ENCODE measurements at regions not wholly inside any gene's neighbourhood (a gene's known extent, or its start where the extent isn't known, plus 50 kb on each side); places are given as distances from the start of the nearest gene placed in this dataset.

DNA sequence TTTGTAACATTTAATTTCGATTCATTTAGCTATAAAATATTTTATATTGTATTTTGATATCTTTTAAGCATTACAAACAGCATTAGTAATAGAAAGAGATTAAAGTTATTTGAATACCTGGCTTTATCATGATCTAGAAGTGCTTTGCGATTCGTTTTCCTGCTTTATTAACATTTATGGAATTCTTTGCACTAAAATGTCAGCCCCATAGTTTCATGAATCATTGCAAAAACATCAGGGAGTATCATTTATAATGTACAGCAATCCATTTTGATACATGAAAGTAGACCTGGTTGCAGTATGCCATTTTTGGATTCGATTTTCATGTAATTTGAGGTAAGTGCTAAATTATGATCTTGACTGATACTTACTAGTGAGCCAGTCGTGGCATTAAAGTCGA is 108.0 kb upstream of the DPYD start:
- peaks cover 7% of the 10 kb centered on the region for H3K4me1 Mint-ChIP-seq (ENCODE audit: low read depth)
- CTCF ChIA-PET, result no interaction called here
- peaks cover 6% of the 10 kb centered on the region for H3K27me3 Mint-ChIP-seq

DNA sequence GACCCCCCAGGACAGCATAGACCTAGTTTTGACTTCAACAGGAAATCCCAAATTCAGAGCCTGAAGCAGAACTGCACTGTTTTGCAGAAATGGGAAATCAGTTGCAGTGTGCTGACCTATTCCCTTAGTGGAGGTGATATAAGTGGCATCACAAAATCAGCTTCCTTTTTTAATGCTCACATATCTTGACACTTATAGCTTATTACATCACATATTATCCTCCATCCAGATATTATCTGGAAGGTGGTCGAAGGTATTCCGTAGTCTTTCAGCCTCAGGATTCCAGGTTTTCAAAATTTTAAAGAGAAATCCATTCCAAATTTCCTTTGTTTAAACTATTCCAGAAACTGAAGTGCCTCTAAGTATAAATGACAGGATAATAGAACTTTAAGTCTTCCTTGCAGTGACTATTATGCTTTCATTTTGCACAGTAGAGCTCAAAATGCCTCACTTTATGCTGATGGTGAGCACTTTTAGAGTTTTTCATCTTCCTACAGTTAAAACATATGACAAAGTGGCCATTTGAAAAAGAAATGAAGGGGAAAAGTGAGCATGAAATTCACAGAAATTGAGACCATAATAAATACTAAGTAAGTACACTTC is 106.4 kb upstream of the DPYD start:
- POLR2A ChIA-PET, result interaction anchor here (0.6 kb wide), 1 partner anchor 21 kb away, joined by 3 read pairs; no protein-coding TSS in a partner anchor
- Mint-ChIP-seq H3K27me3 (peaks cover 6% of the 10 kb centered on the region), H3K36me3 (ENCODE audit: low read depth) (no peaks in the 10 kb centered on the region), H3K9me3 (no peaks in the 10 kb centered on the region), H3K27ac (no peak overlapping the region), H3K4me3 (no peak overlapping the region), H3K4me1 (ENCODE audit: low read depth) (peaks cover 7% of the 10 kb centered on the region)
- intact Hi-C loops (cut with micrococcal nuclease), result no loop called here
- ATAC-seq (no peak), DNase-seq (no peak)
- TF ChIP-seq, protein P1, sequence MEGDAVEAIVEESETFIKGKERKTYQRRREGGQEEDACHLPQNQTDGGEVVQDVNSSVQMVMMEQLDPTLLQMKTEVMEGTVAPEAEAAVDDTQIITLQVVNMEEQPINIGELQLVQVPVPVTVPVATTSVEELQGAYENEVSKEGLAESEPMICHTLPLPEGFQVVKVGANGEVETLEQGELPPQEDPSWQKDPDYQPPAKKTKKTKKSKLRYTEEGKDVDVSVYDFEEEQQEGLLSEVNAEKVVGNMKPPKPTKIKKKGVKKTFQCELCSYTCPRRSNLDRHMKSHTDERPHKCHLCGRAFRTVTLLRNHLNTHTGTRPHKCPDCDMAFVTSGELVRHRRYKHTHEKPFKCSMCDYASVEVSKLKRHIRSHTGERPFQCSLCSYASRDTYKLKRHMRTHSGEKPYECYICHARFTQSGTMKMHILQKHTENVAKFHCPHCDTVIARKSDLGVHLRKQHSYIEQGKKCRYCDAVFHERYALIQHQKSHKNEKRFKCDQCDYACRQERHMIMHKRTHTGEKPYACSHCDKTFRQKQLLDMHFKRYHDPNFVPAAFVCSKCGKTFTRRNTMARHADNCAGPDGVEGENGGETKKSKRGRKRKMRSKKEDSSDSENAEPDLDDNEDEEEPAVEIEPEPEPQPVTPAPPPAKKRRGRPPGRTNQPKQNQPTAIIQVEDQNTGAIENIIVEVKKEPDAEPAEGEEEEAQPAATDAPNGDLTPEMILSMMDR (IDR thresholded peaks at IDR 0.05), result no peak
- CTCF ChIA-PET, result no interaction called here

More for the DNA sequence above, 108.0 kb upstream of the DPYD start:
- DNase-seq, result no peak
- ATAC-seq, result no peak
- TF ChIP-seq, protein P1 (IDR thresholded peaks at IDR 0.05), result no peak
- POLR2A ChIA-PET, result no interaction called here
- Mint-ChIP-seq H3K4me3 (no peak overlapping the region), H3K36me3 (ENCODE audit: low read depth) (no peaks in the 10 kb centered on the region), H3K9me3 (no peaks in the 10 kb centered on the region), H3K27ac (no peak overlapping the region)
- intact Hi-C loops (cut with micrococcal nuclease), result no loop called here

DNA sequence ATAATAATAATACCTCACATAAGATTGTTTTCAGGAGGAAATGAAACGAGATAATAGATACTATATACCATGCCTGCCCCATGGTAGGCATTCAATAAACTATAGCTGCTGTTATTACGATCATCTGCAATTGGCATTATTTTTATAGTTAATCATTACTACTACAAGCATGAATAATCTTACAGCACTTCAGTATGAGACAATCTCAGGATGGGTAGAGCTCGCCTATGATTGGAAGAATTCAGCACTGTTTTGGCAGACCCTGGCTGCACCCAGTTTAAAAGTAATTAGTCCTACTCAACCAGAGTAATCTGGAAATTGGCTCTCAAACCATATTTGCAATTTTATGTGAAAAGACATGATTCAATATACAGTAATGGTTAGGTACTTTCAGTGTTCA is 105.0 kb upstream of the DPYD start:
- no peak overlapping the region for H3K27ac Mint-ChIP-seq
- ChIA-PET POLR2A (no interaction called here), CTCF (interaction anchor here (1.5 kb wide), 1 partner anchor 28 kb away, joined by 3 read pairs; no protein-coding TSS in a partner anchor)
- TF ChIP-seq, protein P1 (IDR thresholded peaks at IDR 0.05), result no peak
- ATAC-seq (no peak), DNase-seq (no peak)
- H3K9me3 Mint-ChIP-seq, result no peaks in the 10 kb centered on the region
- intact Hi-C loops (cut with micrococcal nuclease), result no loop called here
- no peaks in the 10 kb centered on the region for H3K36me3 Mint-ChIP-seq (ENCODE audit: low read depth)
- no peak overlapping the region for H3K4me3 Mint-ChIP-seq
- H3K4me1 Mint-ChIP-seq (ENCODE audit: low read depth), result peaks cover 7% of the 10 kb centered on the region
- H3K27me3 Mint-ChIP-seq, result peaks cover 9% of the 10 kb centered on the region

DNA sequence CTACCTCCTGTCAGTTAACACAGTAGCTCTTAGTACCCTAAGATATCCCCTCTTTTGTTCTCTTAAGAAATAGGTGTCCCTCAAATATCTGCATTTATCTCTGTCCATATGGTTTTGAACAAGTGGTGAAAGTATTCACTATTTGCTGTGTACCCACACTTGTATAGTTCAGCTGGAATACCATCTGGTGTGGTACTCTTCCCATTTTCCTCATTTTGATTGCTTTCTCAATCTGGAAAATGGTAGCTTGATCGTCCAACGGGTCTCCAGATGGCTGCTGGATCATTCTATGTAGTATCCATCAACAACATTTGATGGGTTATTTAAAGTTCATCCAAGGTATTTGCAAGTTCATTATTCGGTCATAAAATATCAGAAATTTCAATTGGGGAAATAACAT is 100.3 kb upstream of the DPYD start:
- Mint-ChIP-seq H3K4me3 (no peak overlapping the region), H3K36me3 (ENCODE audit: low read depth) (no peaks in the 10 kb centered on the region), H3K27ac (no peak overlapping the region), H3K4me1 (ENCODE audit: low read depth) (no peaks in the 10 kb centered on the region), H3K27me3 (peaks cover 5% of the 10 kb centered on the region), H3K9me3 (no peaks in the 10 kb centered on the region)
- CTCF ChIA-PET, result no interaction called here
- ATAC-seq (no peak), DNase-seq (no peak)
- TF ChIP-seq, protein P1 (IDR thresholded peaks at IDR 0.05), result no peak
- POLR2A ChIA-PET, result no interaction called here
- intact Hi-C loops (cut with micrococcal nuclease), result no loop called here

DNA sequence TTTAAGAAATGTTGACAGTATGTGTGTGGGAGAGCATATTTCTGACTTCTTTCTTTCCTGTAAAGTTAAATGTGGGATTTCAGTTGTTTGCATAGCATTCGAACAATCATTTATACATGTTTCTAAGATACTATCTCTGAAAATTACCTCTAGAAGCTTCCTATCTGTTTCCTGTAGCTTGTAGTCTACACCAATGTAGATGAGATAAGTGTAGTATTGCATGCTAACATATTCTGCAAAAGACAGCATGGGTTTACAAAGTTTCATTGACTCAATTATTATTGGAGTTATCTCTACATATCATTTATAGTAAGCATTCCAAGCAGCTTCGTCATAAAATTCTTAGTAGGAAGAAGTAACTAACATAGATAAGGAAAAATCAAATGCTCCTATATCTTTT is 98.9 kb upstream of the DPYD start:
- TF ChIP-seq, protein P1 (IDR thresholded peaks at IDR 0.05), result no peak
- intact Hi-C loops (cut with micrococcal nuclease), result no loop called here
- no peaks in the 10 kb centered on the region for H3K36me3 Mint-ChIP-seq (ENCODE audit: low read depth)

More for the DNA sequence above, 98.9 kb upstream of the DPYD start:
- ATAC-seq (no peak), DNase-seq (no peak)
- no peak overlapping the region for H3K4me3 Mint-ChIP-seq
- H3K27ac Mint-ChIP-seq, result no peak overlapping the region
- H3K27me3 Mint-ChIP-seq, result peaks cover 5% of the 10 kb centered on the region
- H3K4me1 Mint-ChIP-seq (ENCODE audit: low read depth), result no peaks in the 10 kb centered on the region
- CTCF ChIA-PET, result no interaction called here
- POLR2A ChIA-PET, result no interaction called here
- no peaks in the 10 kb centered on the region for H3K9me3 Mint-ChIP-seq

Data from activated CD8-positive, alpha-beta T cell treated with anti-CD3 and anti-CD28 coated beads for 36 hours (primary cell).